ENCODE measurements at regions not wholly inside any gene's neighbourhood (a gene's known extent, or its start where the extent isn't known, plus 50 kb on each side); places are given as distances from the start of the nearest gene placed in this dataset.

- H3K23ac ChIP-seq (ENCODE audit: insufficient read length): no peak overlapping the region
- ChIA-PET CTCF (ENCODE audit: partially characterized antibody) (no interaction called here), POLR2A (ENCODE audit: partially characterized antibody) (no interaction called here)
- H3K4me2 ChIP-seq (ENCODE audit: insufficient read depth in 1 of 2, low read depth in 2 of 2, low read length in 2 of 2): no peak overlapping the region
- DNase-seq (ENCODE audit: low read depth in 1 of 2, low spot score in 2 of 2): no peak
- no peak overlapping the region for H3K4ac ChIP-seq (replicated peaks; ENCODE audit: insufficient read length, low read depth, low read length)
- WGBS, 2 experiments (ENCODE audit: extremely low coverage in 1 of 2, insufficient coverage in 1 of 2, insufficient read length in 1 of 2, insufficient replicate concordance in 2 of 2, low coverage in 1 of 2, low lambda C conversion rate in 2 of 2, missing lambda C conversion rate in 1 of 2): 82% methylated on average over 9 of the region's 18 CpGs; no CpG with 5 or more reads in 1 of the 2 experiments
- H3K4me1 ChIP-seq (replicated peaks in 1 of 4; ENCODE audit: control insufficient read depth in 3 of 4, insufficient read depth in 4 of 4, low read length in 3 of 4): no peaks in the 10 kb centered on the region
- H3K27me3 ChIP-seq (replicated peaks in 1 of 4; ENCODE audit: control insufficient read depth in 3 of 4, extremely low read depth in 1 of 4, insufficient read depth in 3 of 4, low read length in 3 of 4): no peaks in the 10 kb centered on the region
- no peak overlapping the region for H3K27ac ChIP-seq (ENCODE audit: low read depth, low read length)
- H3K79me1 ChIP-seq (ENCODE audit: low read depth, low read length): no peaks in the 10 kb centered on the region
- no peak overlapping the region for H4K91ac ChIP-seq (replicated peaks; ENCODE audit: insufficient read length, low read length)
- no peak overlapping the region for H2BK20ac ChIP-seq (ENCODE audit: low read length)
- H2BK15ac ChIP-seq (ENCODE audit: low read length): no peak overlapping the region
- no peak overlapping the region for H3K18ac ChIP-seq (ENCODE audit: extremely low read depth, low read length)
- no peak overlapping the region for H2BK5ac ChIP-seq (ENCODE audit: low read depth, low read length)
- H2AFZ ChIP-seq (ENCODE audit: low read length): no peak overlapping the region
- H4K20me1 ChIP-seq (replicated peaks in 1 of 2; ENCODE audit: control insufficient read depth in 1 of 2, insufficient read depth in 2 of 2, low read length in 2 of 2): no peaks in the 10 kb centered on the region
- no peaks in the 10 kb centered on the region for H3K79me2 ChIP-seq (ENCODE audit: control insufficient read depth in 1 of 2, insufficient read depth in 2 of 2, low read length in 2 of 2)
- no peaks in the 10 kb centered on the region for H3K36me3 ChIP-seq (ENCODE audit: control insufficient read depth in 2 of 4, insufficient read depth in 4 of 4, low read length in 3 of 4)
- FAIRE-seq: no peak
- no peak overlapping the region for H3K56ac ChIP-seq (replicated peaks; ENCODE audit: insufficient read length, low read depth, low read length)
- H3K9ac ChIP-seq (replicated peaks in 1 of 4; ENCODE audit: extremely low read depth in 1 of 4, low read depth in 3 of 4, low read length in 3 of 4): no peak overlapping the region
- no peak overlapping the region for H3K4me3 ChIP-seq (ENCODE audit: extremely low read depth in 1 of 4, insufficient read depth in 2 of 4, low read depth in 3 of 4, low read length in 4 of 4)
- H3K14ac ChIP-seq (ENCODE audit: insufficient read length): no peak overlapping the region
- H3K9me3 ChIP-seq (ENCODE audit: insufficient read depth in 2 of 2, low read depth in 1 of 2, low read length in 1 of 2): peaks cover 47 to 93% of the 10 kb centered on the region in 2 experiments
- H4K5ac ChIP-seq (ENCODE audit: insufficient read length, low read depth, low read length): no peak overlapping the region
- no peak overlapping the region for H2BK12ac ChIP-seq (ENCODE audit: low read depth, low read length)
- H2BK120ac ChIP-seq (replicated peaks; ENCODE audit: low read depth, low read length): no peak overlapping the region
- H3K23me2 ChIP-seq (ENCODE audit: low read depth, low read length): no peaks in the 10 kb centered on the region
- H4K8ac ChIP-seq (ENCODE audit: extremely low read depth, insufficient read depth, low read length): no peak overlapping the region
- TF ChIP-seq EGR1 (IDR thresholded peaks at IDR 0.05; ENCODE audit: borderline replicate concordance, low read depth, low read length): no peak
- no peak for TF ChIP-seq SP2 (IDR thresholded peaks at IDR 0.05; ENCODE audit: low read length)
- no peak for TF ChIP-seq KDM1A (IDR thresholded peaks at IDR 0.05; ENCODE audit: borderline replicate concordance, low read length)
- TF ChIP-seq SP4 (IDR thresholded peaks at IDR 0.05; ENCODE audit: low read length): no peak
- TF ChIP-seq CEBPB (IDR thresholded peaks at IDR 0.05; ENCODE audit: low read depth, low read length): no peak
- TF ChIP-seq GABPA (IDR thresholded peaks at IDR 0.05; ENCODE audit: borderline replicate concordance, insufficient read depth, low read length): no peak
- TF ChIP-seq TCF12 (IDR thresholded peaks at IDR 0.05; ENCODE audit: low read depth, low read length): no peak
- TF ChIP-seq POLR2AphosphoS5 (IDR thresholded peaks at IDR 0.05; ENCODE audit: low read depth, low read length): no peak
- H2AK5ac ChIP-seq (ENCODE audit: low read depth, low read length): no peak overlapping the region
These were observed 365.5 kb downstream of the TMEM121 start for GRCh38 chr14:105891631-105892452.

Measured in H1 (cell line).